ENCODE measurements at regions not wholly inside any gene's neighbourhood (a gene's known extent, or its start where the extent isn't known, plus 50 kb on each side); places are given as distances from the start of the nearest gene placed in this dataset.

DNA sequence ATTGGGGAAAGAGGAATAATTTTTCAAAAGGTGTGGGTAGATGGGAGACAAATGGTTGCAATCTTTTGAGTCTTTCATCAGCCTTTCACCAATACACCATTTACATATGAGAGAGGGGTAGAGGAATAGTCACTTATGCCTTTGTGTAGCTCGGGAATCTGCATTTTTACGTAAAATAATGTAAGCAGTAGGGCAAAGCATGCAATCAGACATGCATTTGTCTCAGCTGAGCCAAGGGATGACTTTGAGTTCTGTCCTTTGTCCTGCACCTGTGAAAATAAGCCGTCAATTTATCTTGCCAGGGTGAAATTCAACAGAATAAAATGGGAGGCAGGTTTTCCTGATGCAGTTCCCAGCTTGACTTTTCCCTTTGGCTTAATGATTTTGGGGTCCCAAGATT is 1473.4 kb upstream of the TENM3 start:
- H3K4me3 ChIP-seq (ENCODE audit: low read depth, low read length): no peak overlapping the region
- in situ Hi-C loops (cut with HindIII; ENCODE audit: low sequenced_read_pairs): no loop called here
- TF ChIP-seq, protein P1, sequence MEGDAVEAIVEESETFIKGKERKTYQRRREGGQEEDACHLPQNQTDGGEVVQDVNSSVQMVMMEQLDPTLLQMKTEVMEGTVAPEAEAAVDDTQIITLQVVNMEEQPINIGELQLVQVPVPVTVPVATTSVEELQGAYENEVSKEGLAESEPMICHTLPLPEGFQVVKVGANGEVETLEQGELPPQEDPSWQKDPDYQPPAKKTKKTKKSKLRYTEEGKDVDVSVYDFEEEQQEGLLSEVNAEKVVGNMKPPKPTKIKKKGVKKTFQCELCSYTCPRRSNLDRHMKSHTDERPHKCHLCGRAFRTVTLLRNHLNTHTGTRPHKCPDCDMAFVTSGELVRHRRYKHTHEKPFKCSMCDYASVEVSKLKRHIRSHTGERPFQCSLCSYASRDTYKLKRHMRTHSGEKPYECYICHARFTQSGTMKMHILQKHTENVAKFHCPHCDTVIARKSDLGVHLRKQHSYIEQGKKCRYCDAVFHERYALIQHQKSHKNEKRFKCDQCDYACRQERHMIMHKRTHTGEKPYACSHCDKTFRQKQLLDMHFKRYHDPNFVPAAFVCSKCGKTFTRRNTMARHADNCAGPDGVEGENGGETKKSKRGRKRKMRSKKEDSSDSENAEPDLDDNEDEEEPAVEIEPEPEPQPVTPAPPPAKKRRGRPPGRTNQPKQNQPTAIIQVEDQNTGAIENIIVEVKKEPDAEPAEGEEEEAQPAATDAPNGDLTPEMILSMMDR (IDR thresholded peaks at IDR 0.05; ENCODE audit: low read depth, low read length, missing control alignments): no peak
- DNase-seq (ENCODE audit: low read depth): no peak

DNA sequence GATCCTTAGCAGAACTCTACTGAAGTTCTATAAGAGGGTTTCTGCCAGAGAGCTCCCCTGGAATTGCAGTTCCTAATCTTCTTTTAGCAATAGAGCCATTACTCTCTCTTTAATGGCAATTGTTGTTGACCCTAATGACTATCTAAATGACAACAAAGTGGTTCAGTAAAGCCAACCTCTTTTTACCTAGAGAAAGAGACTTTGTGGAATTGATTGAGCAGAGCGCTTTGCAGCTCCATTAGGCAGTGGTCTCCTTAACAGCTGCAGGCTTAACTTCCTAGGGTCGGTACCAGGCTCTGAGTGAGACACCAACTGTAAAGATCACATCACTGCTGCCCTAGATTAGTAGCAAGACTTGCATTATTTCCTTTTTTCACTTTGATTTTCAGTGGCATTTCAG is 1472.9 kb upstream of the TENM3 start:
- in situ Hi-C loops (cut with HindIII; ENCODE audit: low sequenced_read_pairs): no loop called here
- TF ChIP-seq, protein P1 (IDR thresholded peaks at IDR 0.05; ENCODE audit: low read depth, low read length, missing control alignments): no peak
- no peak overlapping the region for H3K4me3 ChIP-seq (ENCODE audit: low read depth, low read length)
- no peak for DNase-seq (ENCODE audit: low read depth)

DNA sequence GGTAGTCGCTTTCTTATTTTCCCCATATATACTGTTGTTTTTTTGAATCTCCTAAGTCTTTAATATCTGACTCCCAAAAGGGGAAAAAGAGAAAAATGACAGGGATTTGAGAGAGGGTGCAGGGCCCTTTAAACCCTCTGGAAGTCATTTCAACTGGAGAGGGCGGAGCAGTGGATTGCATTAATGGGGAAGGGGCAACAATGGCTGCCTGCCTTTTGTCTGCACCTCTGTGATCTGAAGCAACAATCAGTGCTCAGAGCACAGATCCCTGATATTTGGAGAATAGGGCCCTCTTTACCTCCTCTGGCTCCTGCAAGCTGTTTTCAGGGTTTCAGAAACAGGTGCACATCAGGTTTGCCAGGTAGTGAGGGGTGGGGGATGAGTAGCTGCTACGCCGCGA is 1458.3 kb upstream of the TENM3 start:
- TF ChIP-seq, protein P1 (IDR thresholded peaks at IDR 0.05; ENCODE audit: low read depth, low read length, missing control alignments): no peak
- DNase-seq (ENCODE audit: low read depth): no peak
- in situ Hi-C loops (cut with HindIII; ENCODE audit: low sequenced_read_pairs): no loop called here
- no peak overlapping the region for H3K4me3 ChIP-seq (ENCODE audit: low read depth, low read length)

DNA sequence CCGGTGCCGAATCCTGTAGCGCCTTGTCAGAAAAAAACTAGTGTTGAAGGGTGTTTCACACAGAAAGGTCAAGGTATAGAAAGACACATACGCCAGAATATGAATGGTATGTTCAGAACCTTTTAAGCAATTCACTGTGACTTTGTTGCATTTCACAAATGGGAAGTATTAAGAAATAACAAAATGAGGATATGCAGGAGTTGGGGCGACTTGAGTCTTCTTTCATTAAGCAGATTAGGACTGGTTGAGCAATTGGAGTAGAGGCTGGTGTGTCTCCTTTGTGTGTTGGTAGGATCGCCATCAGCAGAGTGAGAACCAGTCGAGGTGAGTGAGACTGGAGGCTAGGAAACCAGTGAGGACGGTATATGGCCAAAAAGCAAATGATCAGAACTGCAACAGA is 1454.5 kb upstream of the TENM3 start:
- TF ChIP-seq, protein P1 (IDR thresholded peaks at IDR 0.05; ENCODE audit: low read depth, low read length, missing control alignments): no peak
- no peak for DNase-seq (ENCODE audit: low read depth)
- in situ Hi-C loops (cut with HindIII; ENCODE audit: low sequenced_read_pairs): no loop called here
- no peak overlapping the region for H3K4me3 ChIP-seq (ENCODE audit: low read depth, low read length)

DNA sequence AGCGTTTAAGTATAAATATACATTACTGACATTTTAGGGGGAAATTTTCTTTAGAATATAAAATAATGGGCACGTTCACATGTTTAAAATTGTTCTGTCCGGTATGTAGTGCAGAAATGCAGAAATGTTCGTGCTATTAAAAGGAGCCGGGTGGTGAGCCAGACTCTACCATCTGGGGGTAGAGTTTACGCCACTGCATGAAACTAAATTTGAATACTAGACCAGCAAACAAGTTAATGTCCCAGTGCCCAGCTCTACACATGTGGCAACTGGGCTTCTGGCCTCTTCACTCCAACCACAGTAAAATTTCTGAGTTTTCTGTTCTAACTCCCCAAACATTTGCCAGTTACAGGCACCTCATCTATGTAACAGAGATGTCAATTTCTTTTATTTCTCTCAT is 1453.3 kb upstream of the TENM3 start:
- no peak for DNase-seq (ENCODE audit: low read depth)
- no peak overlapping the region for H3K4me3 ChIP-seq (ENCODE audit: low read depth, low read length)
- TF ChIP-seq, protein P1 (IDR thresholded peaks at IDR 0.05; ENCODE audit: low read depth, low read length, missing control alignments): no peak
- in situ Hi-C loops (cut with HindIII; ENCODE audit: low sequenced_read_pairs): no loop called here

DNA sequence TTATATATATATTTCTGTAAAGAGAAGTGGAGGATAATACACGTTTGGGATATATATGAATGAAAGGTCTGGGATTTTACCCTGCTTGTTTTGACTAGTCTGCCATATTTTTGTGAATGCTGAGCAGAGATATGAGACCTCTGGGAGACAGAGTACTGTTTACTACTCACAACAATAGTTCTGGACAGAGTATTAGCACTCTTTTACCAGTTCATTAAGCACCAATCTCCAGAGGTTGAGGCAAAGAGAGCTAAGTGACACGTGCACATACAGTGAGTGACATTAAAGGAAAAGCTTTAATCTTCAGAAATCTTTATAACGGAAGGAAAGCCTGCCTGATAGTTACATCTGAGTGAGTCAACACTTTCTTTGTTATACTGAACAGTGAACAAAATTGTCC is 1452.7 kb upstream of the TENM3 start:
- H3K4me3 ChIP-seq (ENCODE audit: low read depth, low read length): no peak overlapping the region
- in situ Hi-C loops (cut with HindIII; ENCODE audit: low sequenced_read_pairs): no loop called here
- no peak for DNase-seq (ENCODE audit: low read depth)
- TF ChIP-seq, protein P1 (IDR thresholded peaks at IDR 0.05; ENCODE audit: low read depth, low read length, missing control alignments): no peak

DNA sequence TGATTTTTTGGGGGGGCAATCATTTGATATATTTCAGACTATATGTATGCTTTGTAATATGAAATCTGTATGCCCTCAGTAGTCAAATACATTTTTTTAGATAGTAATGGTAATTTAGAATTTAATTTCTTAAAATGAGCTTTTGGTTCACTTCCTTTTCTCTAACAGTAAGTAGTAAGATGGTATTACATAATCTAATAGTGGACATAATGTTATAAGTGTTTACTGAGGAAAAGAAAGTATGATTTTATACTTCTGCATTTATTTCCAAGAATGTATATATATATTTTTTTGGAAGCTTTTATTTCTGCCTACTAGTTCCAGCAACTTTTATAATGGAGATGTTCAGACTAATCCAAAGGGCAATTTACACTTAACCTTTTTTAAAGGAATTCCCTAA is 1450.7 kb upstream of the TENM3 start:
- TF ChIP-seq, protein P1 (IDR thresholded peaks at IDR 0.05; ENCODE audit: low read depth, low read length, missing control alignments): no peak
- no peak overlapping the region for H3K4me3 ChIP-seq (ENCODE audit: low read depth, low read length)
- in situ Hi-C loops (cut with HindIII; ENCODE audit: low sequenced_read_pairs): no loop called here
- DNase-seq (ENCODE audit: low read depth): no peak

Data from astrocyte of the cerebellum (primary cell).